ENCODE measurements at regions not wholly inside any gene's neighbourhood (a gene's known extent, or its start where the extent isn't known, plus 50 kb on each side); places are given as distances from the start of the nearest gene placed in this dataset.
"Not testable (repeated sequence)": the region's sequence is repeated elsewhere in the genome, so short reads cannot be mapped to it uniquely, and the experiment has no call there.

DNA sequence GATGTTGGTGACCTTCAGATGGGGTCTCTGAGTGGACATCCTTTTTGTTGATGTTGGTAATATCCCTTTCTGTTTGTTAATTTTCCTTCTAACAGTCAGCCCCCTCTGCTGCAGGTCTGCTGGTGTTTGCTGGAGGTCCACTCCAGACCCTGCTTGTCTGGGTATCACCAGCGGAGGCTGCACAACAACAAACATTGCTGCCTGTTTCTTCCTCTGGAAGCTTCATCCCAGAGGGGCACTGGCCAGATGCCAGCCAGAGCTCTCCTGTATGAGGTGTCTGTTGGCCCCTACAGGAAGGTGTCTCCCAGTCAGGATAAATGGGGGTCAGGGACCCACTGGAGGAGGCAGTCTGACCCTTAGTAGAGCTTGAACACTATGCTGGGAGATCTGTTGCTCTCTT, 60.6 kb upstream of the IRAK1BP1 start:
- DNase-seq (ENCODE audit: low spot score) = not testable (repeated sequence)

DNA sequence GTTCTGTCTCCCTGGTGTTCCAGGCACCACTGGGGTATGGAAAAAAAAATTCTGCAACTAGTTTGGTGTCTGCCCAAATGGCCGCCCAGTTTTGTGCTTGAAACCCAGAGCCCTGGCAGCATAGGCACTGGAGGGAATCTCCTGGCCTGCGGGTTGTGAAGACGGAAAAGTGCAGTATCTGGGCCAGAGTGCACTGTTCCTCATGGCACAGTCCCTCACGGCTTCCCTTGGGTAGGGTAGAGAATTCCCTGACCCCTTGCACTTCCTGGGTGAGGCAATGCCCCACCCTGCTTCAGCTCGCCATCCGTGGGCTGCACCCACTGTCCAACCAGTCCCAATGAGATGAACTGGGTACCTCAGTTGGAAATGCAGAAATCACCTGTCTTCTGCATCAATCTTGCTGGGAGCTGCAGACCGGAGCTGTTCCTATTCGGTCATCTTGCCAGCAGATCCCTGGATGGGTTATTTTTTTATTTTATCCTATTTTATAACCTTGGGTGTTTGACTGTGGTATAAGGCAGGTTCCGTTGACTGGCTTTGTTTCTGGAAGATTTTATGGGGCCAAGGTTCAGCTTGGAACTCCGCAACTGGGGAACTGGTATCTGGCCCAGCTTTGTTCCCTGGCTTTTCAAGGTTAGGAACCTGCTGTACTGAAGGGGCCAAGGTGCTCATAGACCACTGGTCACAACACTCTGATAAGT, 59.5 kb upstream of the IRAK1BP1 start:
- not testable (repeated sequence) for DNase-seq (ENCODE audit: low spot score)

- no peak for DNase-seq (ENCODE audit: low spot score)
Observed at GRCh38 chr6:78808356-78808891, 58.9 kb upstream of the IRAK1BP1 start.

- no peak for DNase-seq (ENCODE audit: low spot score)
Observed at GRCh38 chr6:78808933-78809332, 58.4 kb upstream of the IRAK1BP1 start.

DNA sequence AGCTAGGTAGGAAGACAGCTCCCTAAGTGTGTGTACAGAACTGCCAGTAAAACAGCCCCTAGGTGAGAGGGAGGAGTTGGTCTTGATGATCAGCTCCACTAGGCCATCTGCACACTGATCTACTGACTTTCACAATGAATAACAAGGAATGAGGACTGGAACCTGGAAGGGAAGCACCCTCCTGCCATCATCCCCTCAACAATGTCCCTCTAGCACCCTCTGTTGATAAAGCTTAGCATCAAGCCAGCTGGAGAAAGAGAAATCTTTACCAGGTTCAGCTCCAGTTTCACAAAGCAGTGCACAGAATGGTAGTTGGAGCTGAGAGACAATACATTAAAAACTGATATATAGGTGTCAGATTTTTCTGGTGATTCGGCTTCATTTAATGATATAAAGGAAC, 57.2 kb upstream of the IRAK1BP1 start:
- DNase-seq (ENCODE audit: low spot score) = peak; percentile 43

DNA sequence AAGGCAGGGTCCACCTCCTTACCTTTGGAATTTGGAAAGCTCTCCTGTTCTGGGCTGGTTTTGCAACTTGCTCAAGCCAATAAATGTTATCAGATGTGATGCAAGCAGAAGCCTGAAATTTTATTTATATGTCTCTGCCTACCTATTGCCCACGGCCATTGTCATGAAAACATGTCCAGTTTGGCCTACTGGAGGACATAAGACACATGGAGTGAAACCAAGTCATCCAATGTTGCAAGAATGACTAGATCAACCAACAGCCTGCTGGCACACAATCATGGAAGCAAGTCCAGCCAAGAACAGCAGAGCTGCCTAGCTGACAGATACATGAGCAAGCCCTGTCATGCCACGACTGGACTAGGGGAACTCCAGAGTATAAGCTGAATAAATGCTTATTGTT, 56.7 kb upstream of the IRAK1BP1 start:
- no peak for DNase-seq (ENCODE audit: low spot score)

Data from HT-29 (cell line).